SK-N-SH treated with all-trans-retinoic acid at 6 μM for 48 hours (cell line): ENCODE measurements at regions not wholly inside any gene's neighbourhood (a gene's known extent, or its start where the extent isn't known, plus 50 kb on each side); places are given as distances from the start of the nearest gene placed in this dataset.

Experiments used
- ATAC-seq: fragments of 200-7000 bp; cut with Tn5 transposase; 3 replicates; pipeline ENCODE4 v1.9.1; 2020; ENCODE audit warnings: mild to moderate bottlenecking, moderate library complexity
- ARNTL ChIP-seq: fragments of 450-650 bp; formaldehyde crosslinking; IDR thresholded peaks from 2 replicates; pipeline ENCODE4 v1.5.0; 2020; ENCODE audit warnings: low read depth, mild to moderate bottlenecking, moderate library complexity, borderline replicate concordance
- BACH2 ChIP-seq: fragments of 250-450 bp; sonication (Bioruptor Pico); IDR thresholded peaks from 2 replicates; pipeline ENCODE4 v1.9.0; 2021; ENCODE audit warnings: mild to moderate bottlenecking, borderline replicate concordance
- CREB5 ChIP-seq: fragments of 250-450 bp; sonication (Bioruptor Pico); IDR thresholded peaks from 2 replicates; pipeline ENCODE4 v1.5.1; 2020; ENCODE audit warnings: low read depth, mild to moderate bottlenecking, moderate library complexity
- CSRNP3 ChIP-seq: fragments of 250-450 bp; sonication (Bioruptor Pico); IDR thresholded peaks from 2 replicates; pipeline ENCODE4 v1.5.1; 2021; ENCODE audit warnings: mild to moderate bottlenecking, moderate library complexity
- ESRRG ChIP-seq: fragments of 250-450 bp; sonication (Bioruptor Pico); IDR thresholded peaks from 2 replicates; pipeline ENCODE4 v1.6.1; 2021; ENCODE audit warnings: mild to moderate bottlenecking
- ISL1 ChIP-seq: fragments of 250-450 bp; sonication (Bioruptor Pico); IDR thresholded peaks from 2 replicates; pipeline ENCODE4 v2.1.2; 2022; ENCODE audit warnings: mild to moderate bottlenecking, moderate library complexity
- OSR1 ChIP-seq: fragments of 250-450 bp; sonication (Bioruptor Pico); IDR thresholded peaks from 2 replicates; pipeline ENCODE4 v1.8.0; 2022; ENCODE audit warnings: moderate library complexity, mild to moderate bottlenecking, inconsistent platforms
- PATZ1 ChIP-seq: fragments of 250-450 bp; sonication (Bioruptor Pico); IDR thresholded peaks from 2 replicates; pipeline ENCODE4 v1.8.0; 2020; ENCODE audit warnings: mild to moderate bottlenecking, moderate library complexity, borderline replicate concordance
- POU6F1 ChIP-seq: fragments of 250-450 bp; sonication (Bioruptor Pico); IDR thresholded peaks from 2 replicates; pipeline ENCODE4 v1.8.0; 2021; ENCODE audit warnings: low read depth, mild to moderate bottlenecking, moderate library complexity, borderline replicate concordance
- PPARA ChIP-seq: fragments of 250-450 bp; sonication (Bioruptor Pico); IDR thresholded peaks from 2 replicates; pipeline ENCODE4 v1.5.0; 2020; ENCODE audit warnings: mild to moderate bottlenecking, borderline replicate concordance
- RARB ChIP-seq: fragments of 250-450 bp; sonication (Bioruptor Pico); IDR thresholded peaks from 2 replicates; pipeline ENCODE4 v1.8.0; 2021; ENCODE audit warnings: mild to moderate bottlenecking, moderate library complexity
- TOX ChIP-seq: fragments of 250-450 bp; sonication (Bioruptor Pico); IDR thresholded peaks from 2 replicates; pipeline ENCODE4 v1.8.0; 2021; ENCODE audit warnings: mild to moderate bottlenecking, moderate library complexity, borderline replicate concordance
- TSHZ2 ChIP-seq: fragments of 250-450 bp; sonication (Bioruptor Pico); IDR thresholded peaks from 2 replicates; pipeline ENCODE4 v1.5.0; 2020; ENCODE audit warnings: mild to moderate bottlenecking, moderate library complexity
- ZC3H10 ChIP-seq: fragments of 250-450 bp; sonication (Bioruptor Pico); IDR thresholded peaks from 2 replicates; pipeline ENCODE4 v1.5.1; 2021; ENCODE audit warnings: mild to moderate bottlenecking, moderate library complexity
- ZFP30 ChIP-seq: fragments of 450-650 bp; formaldehyde crosslinking; IDR thresholded peaks from 2 replicates; pipeline ENCODE4 v1.5.0; 2022; ENCODE audit warnings: mild to moderate bottlenecking, moderate library complexity
- ZNF565 ChIP-seq: fragments of 450-650 bp; formaldehyde crosslinking; conservative IDR thresholded peaks from 2 replicates; pipeline ENCODE4 v1.5.0; 2020; ENCODE audit warnings: low read depth, mild to moderate bottlenecking, moderate library complexity

- TF ChIP-seq ARNTL (no peak), POU6F1 (no peak)
- no peak for ATAC-seq
These were observed 230.1 kb upstream of the ARSJ start for GRCh38 chr4:114209584-114209983.

GRCh38 chr4:114211556-114211955 is 232.1 kb upstream of the ARSJ start:
- ATAC-seq, result no peak

More at GRCh38 chr4:114211556-114211955, 232.1 kb upstream of the ARSJ start:
- no peak for TF ChIP-seq TSHZ2 (CRISPR knock-in tag)
- TF ChIP-seq OSR1 (CRISPR knock-in tag), result no peak
- no peak for TF ChIP-seq BACH2
- no peak for TF ChIP-seq ESRRG (CRISPR knock-in tag)
- TF ChIP-seq TOX, result no peak
- TF ChIP-seq ISL1 (CRISPR knock-in tag), result no peak
- TF ChIP-seq ZNF565 (CRISPR knock-in tag), result no peak
- TF ChIP-seq POU6F1, result no peak
- no peak for TF ChIP-seq CREB5
- TF ChIP-seq PPARA, result no peak
- TF ChIP-seq CSRNP3 (CRISPR knock-in tag), result no peak
- TF ChIP-seq ZFP30 (CRISPR knock-in tag), result no peak
- no peak for TF ChIP-seq PATZ1
- no peak for TF ChIP-seq ZC3H10 (CRISPR knock-in tag)
- no peak for TF ChIP-seq RARB (CRISPR knock-in tag)
